ENCODE measurements at regions not wholly inside any gene's neighbourhood (a gene's known extent, or its start where the extent isn't known, plus 50 kb on each side); places are given as distances from the start of the nearest gene placed in this dataset.

DNA sequence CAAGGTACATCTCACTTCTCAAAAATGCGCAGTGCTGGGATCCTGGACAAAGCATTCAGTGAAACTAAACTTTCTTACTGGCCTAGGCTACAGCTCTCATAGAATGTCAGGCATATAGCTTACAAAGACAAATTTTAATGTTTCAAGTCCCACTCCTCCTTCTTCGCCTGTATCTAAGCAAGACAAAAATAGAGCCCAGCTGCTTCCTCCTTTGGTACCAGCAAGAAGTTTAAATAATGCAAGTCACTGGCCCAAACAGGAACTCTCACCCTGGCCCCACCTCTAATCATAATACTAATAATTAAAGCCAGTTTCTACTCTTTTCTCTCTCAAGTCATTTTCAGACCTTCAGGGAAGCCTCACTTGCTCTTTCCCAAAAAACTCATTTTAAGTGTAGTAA, 1267.9 kb downstream of the MRPL39 start:
- H2BK5ac ChIP-seq (ENCODE audit: low read depth, low read length, poor library complexity, severe bottlenecking): no peak overlapping the region
- BruUV-seq (replicated peaks): no TSS peak
- no peak overlapping the region for H3K4me2 ChIP-seq (ENCODE audit: low read depth, low read length)
- DNase-seq: peak; percentile 2
- H4K20me1 ChIP-seq (ENCODE audit: insufficient read depth, low read length): no peaks in the 10 kb centered on the region
- in situ Hi-C loops (cut with MboI; ENCODE audit: low sequenced_read_pairs): no loop called here
- H3K9me1 ChIP-seq (ENCODE audit: insufficient read depth, low read length): no peaks in the 10 kb centered on the region
- H2AK5ac ChIP-seq (ENCODE audit: low read depth, low read length): no peak overlapping the region
- no peak overlapping the region for H2AK9ac ChIP-seq (replicated peaks; ENCODE audit: low read depth, low read length, poor library complexity)
- intact Hi-C loops (cut with micrococcal nuclease): no loop called here
- H3K4me1 ChIP-seq (ENCODE audit: control insufficient read depth, insufficient read depth, low read length): no peaks in the 10 kb centered on the region
- no peak overlapping the region for H3K18ac ChIP-seq (ENCODE audit: low read depth, low read length)
- POLR2A ChIA-PET (ENCODE audit: unreplicated experiment): interaction anchor here (0.6 kb wide), 1 partner anchor 354 kb away, joined by 5 read pairs; no protein-coding TSS in a partner anchor
- WGBS, 2 experiments (ENCODE audit: extremely low coverage in 2 of 2, insufficient read length in 1 of 2): 40% methylated on average over 1 of the region's 2 CpGs; no CpG with 5 or more reads in 1 of the 2 experiments
- H2BK120ac ChIP-seq (ENCODE audit: low read depth, low read length): no peak overlapping the region
- H3K4me3 ChIP-seq (ENCODE audit: insufficient read depth, low read depth, low read length): no peak overlapping the region
- no peak overlapping the region for H2AFZ ChIP-seq (replicated peaks; ENCODE audit: low read length, poor library complexity)
- no peaks in the 10 kb centered on the region for H3K79me1 ChIP-seq (ENCODE audit: low read depth in 1 of 2, low read length in 2 of 2)
- no peak overlapping the region for H2BK20ac ChIP-seq (ENCODE audit: low read depth, low read length)
- H3K36me3 ChIP-seq (ENCODE audit: control insufficient read depth, insufficient read depth, low read length): no peaks in the 10 kb centered on the region
- H3K27ac ChIP-seq (ENCODE audit: insufficient read depth, low read length): no peak overlapping the region
- no peak overlapping the region for H3K56ac ChIP-seq (ENCODE audit: extremely low read depth, insufficient read depth, low read length)
- H3K14ac ChIP-seq (replicated peaks; ENCODE audit: low read depth, low read length): no peak overlapping the region
- H4K5ac ChIP-seq (ENCODE audit: low read depth, low read length): no peak overlapping the region
- no peaks in the 10 kb centered on the region for H3K27me3 ChIP-seq (ENCODE audit: control insufficient read depth, insufficient read depth, low read length)
- ATAC-seq (ENCODE audit: low read depth): no peak
- H3K9me3 ChIP-seq (ENCODE audit: control insufficient read depth, insufficient read depth, low read length): no peaks in the 10 kb centered on the region
- dilution Hi-C loops (cut with HindIII; ENCODE audit: low sequenced_read_pairs, unreplicated experiment): no loop called here
- no peak overlapping the region for H4K8ac ChIP-seq (ENCODE audit: low read depth in 2 of 2, low read length in 2 of 2)
- H3K9ac ChIP-seq (ENCODE audit: low read depth, low read length): no peak overlapping the region
- no peak overlapping the region for H3K23ac ChIP-seq (ENCODE audit: low read depth, low read length)
- no peak overlapping the region for H4K91ac ChIP-seq (ENCODE audit: insufficient read depth, low read depth, low read length)
- TF ChIP-seq RAD21 (IDR thresholded peaks at IDR 0.05; ENCODE audit: low read length): no peak
- TF ChIP-seq, protein P1, sequence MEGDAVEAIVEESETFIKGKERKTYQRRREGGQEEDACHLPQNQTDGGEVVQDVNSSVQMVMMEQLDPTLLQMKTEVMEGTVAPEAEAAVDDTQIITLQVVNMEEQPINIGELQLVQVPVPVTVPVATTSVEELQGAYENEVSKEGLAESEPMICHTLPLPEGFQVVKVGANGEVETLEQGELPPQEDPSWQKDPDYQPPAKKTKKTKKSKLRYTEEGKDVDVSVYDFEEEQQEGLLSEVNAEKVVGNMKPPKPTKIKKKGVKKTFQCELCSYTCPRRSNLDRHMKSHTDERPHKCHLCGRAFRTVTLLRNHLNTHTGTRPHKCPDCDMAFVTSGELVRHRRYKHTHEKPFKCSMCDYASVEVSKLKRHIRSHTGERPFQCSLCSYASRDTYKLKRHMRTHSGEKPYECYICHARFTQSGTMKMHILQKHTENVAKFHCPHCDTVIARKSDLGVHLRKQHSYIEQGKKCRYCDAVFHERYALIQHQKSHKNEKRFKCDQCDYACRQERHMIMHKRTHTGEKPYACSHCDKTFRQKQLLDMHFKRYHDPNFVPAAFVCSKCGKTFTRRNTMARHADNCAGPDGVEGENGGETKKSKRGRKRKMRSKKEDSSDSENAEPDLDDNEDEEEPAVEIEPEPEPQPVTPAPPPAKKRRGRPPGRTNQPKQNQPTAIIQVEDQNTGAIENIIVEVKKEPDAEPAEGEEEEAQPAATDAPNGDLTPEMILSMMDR (conservative IDR thresholded peaks at IDR 0.05; ENCODE audit: low read depth, low read length): no peak
- TF ChIP-seq MXI1 (IDR thresholded peaks at IDR 0.05; ENCODE audit: borderline replicate concordance, low read depth, low read length): no peak
- TF ChIP-seq BHLHE40 (IDR thresholded peaks at IDR 0.05; ENCODE audit: low read depth, low read length): no peak
- no peak for TF ChIP-seq CEBPB (IDR thresholded peaks at IDR 0.05; ENCODE audit: low read depth, low read length)
- TF ChIP-seq SMC3 (IDR thresholded peaks at IDR 0.05; ENCODE audit: low read depth, low read length): no peak
- TF ChIP-seq, protein P2, sequence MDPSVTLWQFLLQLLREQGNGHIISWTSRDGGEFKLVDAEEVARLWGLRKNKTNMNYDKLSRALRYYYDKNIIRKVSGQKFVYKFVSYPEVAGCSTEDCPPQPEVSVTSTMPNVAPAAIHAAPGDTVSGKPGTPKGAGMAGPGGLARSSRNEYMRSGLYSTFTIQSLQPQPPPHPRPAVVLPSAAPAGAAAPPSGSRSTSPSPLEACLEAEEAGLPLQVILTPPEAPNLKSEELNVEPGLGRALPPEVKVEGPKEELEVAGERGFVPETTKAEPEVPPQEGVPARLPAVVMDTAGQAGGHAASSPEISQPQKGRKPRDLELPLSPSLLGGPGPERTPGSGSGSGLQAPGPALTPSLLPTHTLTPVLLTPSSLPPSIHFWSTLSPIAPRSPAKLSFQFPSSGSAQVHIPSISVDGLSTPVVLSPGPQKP (IDR thresholded peaks at IDR 0.05; ENCODE audit: borderline replicate concordance, low read depth, low read length): no peak
- no peak for TF ChIP-seq MAZ (IDR thresholded peaks at IDR 0.05; ENCODE audit: borderline replicate concordance, low read depth, low read length)
- TF ChIP-seq POLR2A (IDR thresholded peaks at IDR 0.05; ENCODE audit: low read depth, low read length): no peak
- no peak for TF ChIP-seq NFE2L2 (IDR thresholded peaks at IDR 0.05; ENCODE audit: low read depth, low read length)
- no peak for TF ChIP-seq FOS (IDR thresholded peaks at IDR 0.05; ENCODE audit: low read depth, low read length)
- TF ChIP-seq MAFK (IDR thresholded peaks at IDR 0.05; ENCODE audit: low read depth, low read length): no peak
- TF ChIP-seq, protein P3, sequence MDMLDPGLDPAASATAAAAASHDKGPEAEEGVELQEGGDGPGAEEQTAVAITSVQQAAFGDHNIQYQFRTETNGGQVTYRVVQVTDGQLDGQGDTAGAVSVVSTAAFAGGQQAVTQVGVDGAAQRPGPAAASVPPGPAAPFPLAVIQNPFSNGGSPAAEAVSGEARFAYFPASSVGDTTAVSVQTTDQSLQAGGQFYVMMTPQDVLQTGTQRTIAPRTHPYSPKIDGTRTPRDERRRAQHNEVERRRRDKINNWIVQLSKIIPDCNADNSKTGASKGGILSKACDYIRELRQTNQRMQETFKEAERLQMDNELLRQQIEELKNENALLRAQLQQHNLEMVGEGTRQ (IDR thresholded peaks at IDR 0.05; ENCODE audit: low read depth, low read length): no peak
- TF ChIP-seq RCOR1 (IDR thresholded peaks at IDR 0.05; ENCODE audit: insufficient replicate concordance, low read length): no peak
- no peak for TF ChIP-seq RFX5 (IDR thresholded peaks at IDR 0.05; ENCODE audit: low read depth, low read length)
- no peak for TF ChIP-seq CHD1 (IDR thresholded peaks at IDR 0.05; ENCODE audit: low read depth, low read length)
- no peak overlapping the region for H3K4ac ChIP-seq (ENCODE audit: low read depth, low read length)
- H2BK15ac ChIP-seq (ENCODE audit: low read depth, low read length): no peak overlapping the region
- CTCF ChIA-PET: no interaction called here

All from IMR-90 (cell line).